SK-N-SH (cell line): ENCODE measurements at regions not wholly inside any gene's neighbourhood (a gene's known extent, or its start where the extent isn't known, plus 50 kb on each side); places are given as distances from the start of the nearest gene placed in this dataset.

Source experiments
- CTCF ChIA-PET: fragments of 300-600, 350-600 bp; formaldehyde crosslinking; extraction: SDS; loops from one replicate; lab custom pipeline; 2021; lab: Yijun Ruan, JAX
- POLR2A ChIA-PET: fragments of 350-600 bp; sonication (Branson Sonifier 250); formaldehyde crosslinking; extraction: SDS; loops from one replicate; lab custom pipeline; 2020; ENCODE audit warnings: antibody characterized with exemption, inconsistent platforms; lab: Yijun Ruan, JAX
- DNase-seq: peaks from one replicate; pipeline ENCODE4 v3.0.0; 2012
- H2AFZ ChIP-seq: fragments of 200-600 bp; sonication (generic); 2 replicates; pipeline ENCODE4 v1.8.1; 2016; ENCODE audit warnings: antibody characterized with exemption, mild to moderate bottlenecking, low read depth
- H3F3A ChIP-seq: fragments of 200-600 bp; sonication (generic); replicated peaks from 2 replicates; pipeline ENCODE3; 2016; ENCODE audit warnings: antibody characterized with exemption, mild to moderate bottlenecking; ENCODE audit not compliant: insufficient read depth
- H3K27ac ChIP-seq, 2 experiments: fragments of 200-500 bp in 1 of 2; fragments of 200-600 bp in 1 of 2; sonication (Bioruptor generic) in 1 of 2; sonication (generic), shearing (Covaris generic) in 1 of 2; 2 replicates each; pipeline versions ENCODE4 v1.5.1 to v1.6.1; 2014 to 2016; ENCODE audit warnings: low read depth in 2 of 2, inconsistent platforms in 1 of 2, low read length in 1 of 2, mild to moderate bottlenecking in 1 of 2, mixed read lengths in 1 of 2
- H3K27me3 ChIP-seq: fragments of 200-600 bp; sonication (generic), shearing (Covaris generic); 2 replicates; pipeline ENCODE4 v1.6.1; 2016; ENCODE audit warnings: mixed run types; ENCODE audit not compliant: insufficient read depth
- H3K36me3 ChIP-seq, 2 experiments: fragments of 200-500 bp in 1 of 2; fragments of 200-600 bp in 1 of 2; sonication (Bioruptor generic) in 1 of 2; sonication (generic) in 1 of 2; replicated peaks in 1 of 2; 2 replicates each; pipeline versions ENCODE3 to v1.5.1; 2014 to 2016; ENCODE audit warnings: low read length in 1 of 2, mild to moderate bottlenecking in 1 of 2; ENCODE audit not compliant: insufficient read depth in 2 of 2, control insufficient read depth in 1 of 2
- H3K4me1 ChIP-seq, 2 experiments: fragments of 200-500 bp in 1 of 2; fragments of 200-600 bp in 1 of 2; sonication (Bioruptor generic) in 1 of 2; sonication (generic), shearing (Covaris generic) in 1 of 2; 2 replicates each; pipeline versions ENCODE4 v1.5.1 to v1.6.1; 2014 to 2016; ENCODE audit warnings: low read depth in 1 of 2, low read length in 1 of 2, mixed run types in 1 of 2; ENCODE audit not compliant: insufficient read depth in 2 of 2, control insufficient read depth in 1 of 2
- H3K4me2 ChIP-seq: fragments of 200-600 bp; sonication (generic), shearing (Covaris generic); 2 replicates; pipeline ENCODE4 v1.6.1; 2017; ENCODE audit warnings: mixed run types
- H3K4me3 ChIP-seq, 2 experiments: fragments of 200-500 bp in 1 of 2; fragments of 200-600 bp in 1 of 2; sonication (Bioruptor generic) in 1 of 2; sonication (generic), shearing (Covaris generic) in 1 of 2; 2 replicates each; pipeline versions ENCODE4 v1.5.1 to v1.8.1; 2014 to 2016; ENCODE audit warnings: low read depth in 2 of 2, inconsistent platforms in 1 of 2, low read length in 1 of 2, mild to moderate bottlenecking in 1 of 2, mixed read lengths in 1 of 2, moderate library complexity in 1 of 2
- H3K79me2 ChIP-seq: fragments of 200-600 bp; sonication (generic); 2 replicates; pipeline ENCODE4 v1.8.1; 2017; ENCODE audit warnings: mild to moderate bottlenecking; ENCODE audit not compliant: insufficient read depth
- H3K9ac ChIP-seq: fragments of 200-600 bp; sonication (generic); 2 replicates; pipeline ENCODE4 v1.6.1; 2017; ENCODE audit warnings: mixed run types
- H3K9me2 ChIP-seq: fragments of 200-600 bp; sonication (generic); 2 replicates; pipeline ENCODE4 v1.6.1; 2017; ENCODE audit warnings: mixed run types
- H3K9me3 ChIP-seq: fragments of 200-600 bp; sonication (generic); 2 replicates; pipeline ENCODE4 v1.6.1; 2017; ENCODE audit warnings: mixed run types, mild to moderate bottlenecking, moderate library complexity
- H4K20me1 ChIP-seq: fragments of 200-600 bp; sonication (generic); 2 replicates; pipeline ENCODE4 v1.6.1; 2017; ENCODE audit warnings: mild to moderate bottlenecking, mixed run types; ENCODE audit not compliant: insufficient read depth
- CHD2 ChIP-seq: fragments of 150-350 bp; IDR thresholded peaks from 2 replicates; pipeline ENCODE4 v1.6.1; 2018; ENCODE audit warnings: low read length; ENCODE audit not compliant: partially characterized antibody
- CTCF ChIP-seq: fragments of 200-600 bp; sonication (generic); IDR thresholded peaks from 2 replicates; pipeline ENCODE4 v1.6.1; 2017; ENCODE audit warnings: antibody characterized with exemption, mild to moderate bottlenecking, moderate library complexity
- ELF1 ChIP-seq: IDR thresholded peaks from 2 replicates; pipeline ENCODE4 v1.4.0; 2012
- EZH2phosphoT487 ChIP-seq: fragments of 200-600 bp; sonication (generic); IDR thresholded peaks from 2 replicates; pipeline ENCODE4 v1.6.1; 2017; ENCODE audit warnings: low read depth, mixed run types, mild to moderate bottlenecking, antibody characterized with exemption, moderate library complexity, borderline replicate concordance
- FOSL2 ChIP-seq: IDR thresholded peaks from 2 replicates; pipeline ENCODE4 v1.4.0; 2012; ENCODE audit warnings: low read depth, mild to moderate bottlenecking, moderate library complexity, borderline replicate concordance
- FOXM1 ChIP-seq: IDR thresholded peaks from 2 replicates; pipeline ENCODE4 v1.4.0; 2012; ENCODE audit warnings: low read depth, mild to moderate bottlenecking
- GABPA ChIP-seq: IDR thresholded peaks from 2 replicates; pipeline ENCODE4 v1.4.0; 2012; ENCODE audit warnings: low read depth, mild to moderate bottlenecking
- GATA2 ChIP-seq: sonication (generic); formaldehyde crosslinking; IDR thresholded peaks from 2 replicates; pipeline ENCODE4 v1.5.0; 2020; ENCODE audit warnings: mild to moderate bottlenecking, missing genetic modification reagents
- IRF3 ChIP-seq: fragments of 150-350 bp; IDR thresholded peaks from 2 replicates; pipeline ENCODE4 v1.6.1; 2016; ENCODE audit warnings: mild to moderate bottlenecking, low read depth, low read length
- JUND ChIP-seq: IDR thresholded peaks from 2 replicates; pipeline ENCODE4 v1.4.0; 2012
- MEF2A ChIP-seq: IDR thresholded peaks from 2 replicates; pipeline ENCODE4 v1.4.0; 2012; ENCODE audit warnings: low read depth, borderline replicate concordance
- MXI1 ChIP-seq: IDR thresholded peaks from 2 replicates; pipeline ENCODE4 v1.6.1; 2012; ENCODE audit warnings: mild to moderate bottlenecking, low read depth, low read length, improper control_type of control experiment
- POLR2AphosphoS5 ChIP-seq: IDR thresholded peaks from 2 replicates; pipeline ENCODE4 v1.6.1; 2012; ENCODE audit warnings: low read depth, low read length
- RAD21 ChIP-seq: IDR thresholded peaks from 2 replicates; pipeline ENCODE4 v1.6.1; 2012; ENCODE audit warnings: mild to moderate bottlenecking, low read length
- RFX5 ChIP-seq: IDR thresholded peaks from 2 replicates; pipeline ENCODE4 v1.6.1; 2012; ENCODE audit warnings: mild to moderate bottlenecking, improper control_type of control experiment, low read length
- SIN3A ChIP-seq: IDR thresholded peaks from 2 replicates; pipeline ENCODE4 v1.6.1; 2012; ENCODE audit warnings: low read depth, mild to moderate bottlenecking, low read length, moderate library complexity, borderline replicate concordance
- SMC3 ChIP-seq: IDR thresholded peaks from 2 replicates; pipeline ENCODE4 v1.6.1; 2012; ENCODE audit warnings: low read depth, low read length, improper control_type of control experiment
- TAF1 ChIP-seq: IDR thresholded peaks from 2 replicates; pipeline ENCODE4 v1.6.1; 2012; ENCODE audit warnings: low read depth, mild to moderate bottlenecking, low read length, moderate library complexity, borderline replicate concordance
- TCF12 ChIP-seq: IDR thresholded peaks from 2 replicates; pipeline ENCODE4 v1.4.0; 2012
- TEAD4 ChIP-seq: IDR thresholded peaks from 2 replicates; pipeline ENCODE4 v1.4.0; 2012; ENCODE audit warnings: mild to moderate bottlenecking, borderline replicate concordance; ENCODE audit not compliant: insufficient read depth
- ZBTB33 ChIP-seq: IDR thresholded peaks from 2 replicates; pipeline ENCODE4 v1.4.0; 2012; ENCODE audit warnings: low read depth, borderline replicate concordance
- WGBS: methylation state at CpG from one replicate; pipeline ENCODE4 v1.1.6; 2017; ENCODE audit warnings: low lambda C conversion rate; 5-methylcytosine and 5-hydroxymethylcytosine counted together

- H3K9ac ChIP-seq = no peak overlapping the region
- 48% methylated on average over 12 of the region's 12 CpGs for WGBS
- CTCF ChIA-PET = no interaction called here
- no peaks in the 10 kb centered on the region for H3K79me2 ChIP-seq
- H3K27ac ChIP-seq = no peak overlapping the region
- H3K4me3 ChIP-seq = no peak overlapping the region
- no peaks in the 10 kb centered on the region for H3K9me2 ChIP-seq
- TF ChIP-seq POLR2AphosphoS5 = no peak
- no peak for TF ChIP-seq EZH2phosphoT487
- TF ChIP-seq MXI1 = no peak
- TF ChIP-seq FOXM1 = no peak
- no peak for TF ChIP-seq CTCF
- TF ChIP-seq TEAD4 = no peak
- TF ChIP-seq SMC3 = no peak
- TF ChIP-seq SIN3A = no peak
- no peak for TF ChIP-seq IRF3
- no peaks in the 10 kb centered on the region for H3K9me3 ChIP-seq
- no peaks in the 10 kb centered on the region for H3K27me3 ChIP-seq
- DNase-seq = no peak
- H4K20me1 ChIP-seq = no peaks in the 10 kb centered on the region
- H3K36me3 ChIP-seq = no peaks in the 10 kb centered on the region
- H3F3A ChIP-seq = no peaks in the 10 kb centered on the region
- POLR2A ChIA-PET = no interaction called here
- no peak overlapping the region for H2AFZ ChIP-seq
- H3K4me1 ChIP-seq = no peaks in the 10 kb centered on the region; a peak in 1 of 4 replicates
- no peak overlapping the region for H3K4me2 ChIP-seq
Measured at GRCh38 chr12:131332224-131332623, 378.5 kb downstream of the ADGRD1 start.

- no peaks in the 10 kb centered on the region for H4K20me1 ChIP-seq
- no peaks in the 10 kb centered on the region; a peak in 1 of 4 replicates for H3K4me1 ChIP-seq
- CTCF ChIA-PET = interaction anchor here (1.2 kb wide), 1 partner anchor 10 kb away, joined by 3 read pairs; no protein-coding TSS in a partner anchor
- no peak overlapping the region for H3K9ac ChIP-seq
- H2AFZ ChIP-seq = no peak overlapping the region
- no peaks in the 10 kb centered on the region for H3K79me2 ChIP-seq
- no peak overlapping the region for H3K4me2 ChIP-seq
- no peak overlapping the region for H3K27ac ChIP-seq
- H3F3A ChIP-seq = no peaks in the 10 kb centered on the region
- no peaks in the 10 kb centered on the region for H3K9me3 ChIP-seq
- no peaks in the 10 kb centered on the region for H3K27me3 ChIP-seq
- TF ChIP-seq MXI1 = no peak
- TF ChIP-seq GABPA = no peak
- no peak for TF ChIP-seq EZH2phosphoT487
- TF ChIP-seq TAF1 = no peak
- no peak for TF ChIP-seq ZBTB33
- TF ChIP-seq FOXM1 = no peak
- TF ChIP-seq JUND = no peak
- no peak for TF ChIP-seq MEF2A
- no peak for TF ChIP-seq POLR2AphosphoS5
- no peak for TF ChIP-seq RFX5
- no peak for TF ChIP-seq IRF3
- TF ChIP-seq FOSL2 = no peak
- TF ChIP-seq ELF1 = no peak
- no peak for TF ChIP-seq TCF12
- TF ChIP-seq SMC3 = no peak
- TF ChIP-seq GATA2 = no peak
- no peak for TF ChIP-seq CHD2
- TF ChIP-seq RAD21 = no peak
- TF ChIP-seq, all 33 proteins: peak for 0
- Histone ChIP-seq H3K36me3 (no peaks in the 10 kb centered on the region), H3K4me3 (no peak overlapping the region), H3K9me2 (no peaks in the 10 kb centered on the region)
- WGBS = 42% methylated on average over 8 of the region's 12 CpGs
- POLR2A ChIA-PET = no interaction called here
- no peak for DNase-seq
Measured at GRCh38 chr12:131333136-131333535, 377.8 kb upstream of the SFSWAP start.
